GM23338 (cell line): ENCODE measurements at regions not wholly inside any gene's neighbourhood (a gene's known extent, or its start where the extent isn't known, plus 50 kb on each side); places are given as distances from the start of the nearest gene placed in this dataset.

Experiments
- ATAC-seq: fragments of 200-7000 bp; cut with Tn5 transposase; 3 replicates; pipeline ENCODE4 v1.9.1; 2020
- DNase-seq: peaks from one replicate; pipeline ENCODE4 v3.0.0-alpha.2; 2015; ENCODE audit warnings: low spot score
- H2AFZ ChIP-seq: fragments of 200-600 bp; sonication (generic); 2 replicates; pipeline ENCODE4 v1.8.0; 2016; ENCODE audit warnings: antibody characterized with exemption, mild to moderate bottlenecking, moderate library complexity
- H3F3A ChIP-seq: fragments of 200-600 bp; sonication (generic); replicated peaks from 2 replicates; pipeline ENCODE4 v1.8.0; 2017; ENCODE audit warnings: antibody characterized with exemption, mixed run types, low read depth
- H3K27ac ChIP-seq: fragments of 200-600 bp; sonication (generic); 2 replicates; pipeline ENCODE4 v1.6.1; 2016; ENCODE audit warnings: low read depth
- H3K27me3 ChIP-seq: fragments of 200-600 bp; sonication (generic); 2 replicates; pipeline ENCODE4 v1.8.0; 2016; ENCODE audit warnings: mild to moderate bottlenecking, mixed run types, moderate library complexity; ENCODE audit not compliant: insufficient read depth
- H3K36me3 ChIP-seq: fragments of 200-600 bp; sonication (generic); 2 replicates; pipeline ENCODE4 v1.8.0; 2016; ENCODE audit warnings: mild to moderate bottlenecking; ENCODE audit not compliant: insufficient read depth
- H3K4me1 ChIP-seq: fragments of 200-600 bp; sonication (generic); 2 replicates; pipeline ENCODE4 v1.8.0; 2016; ENCODE audit warnings: mild to moderate bottlenecking, moderate library complexity; ENCODE audit not compliant: insufficient read depth
- H3K4me2 ChIP-seq: fragments of 200-600 bp; sonication (generic); 2 replicates; pipeline ENCODE4 v1.7.1; 2017; ENCODE audit warnings: mixed run types
- H3K4me3 ChIP-seq: fragments of 200-600 bp; sonication (generic); 2 replicates; pipeline ENCODE4 v1.6.1; 2016; ENCODE audit warnings: mixed run types
- H3K79me2 ChIP-seq: fragments of 200-600 bp; sonication (generic); replicated peaks from 2 replicates; pipeline ENCODE4 v1.8.0; 2017; ENCODE audit warnings: mild to moderate bottlenecking; ENCODE audit not compliant: insufficient read depth
- H3K9me2 ChIP-seq: fragments of 200-600 bp; sonication (generic); 2 replicates; pipeline ENCODE4 v1.8.0; 2017; ENCODE audit not compliant: insufficient read depth
- H4K20me1 ChIP-seq: fragments of 200-600 bp; sonication (generic); replicated peaks from 2 replicates; pipeline ENCODE4 v1.8.0; 2017; ENCODE audit warnings: mild to moderate bottlenecking; ENCODE audit not compliant: insufficient read depth
- H3K27ac Mint-ChIP-seq: 2 replicates; pipeline ENCODE4 v1.8.0; 2020; ENCODE audit warnings: inconsistent platforms, mild to moderate bottlenecking, moderate library complexity, mixed read lengths
- H3K27me3 Mint-ChIP-seq: 3 replicates; pipeline ENCODE4 v1.8.0; 2022; ENCODE audit warnings: low read depth, mild to moderate bottlenecking, moderate library complexity, mixed read lengths, inconsistent platforms; ENCODE audit not compliant: insufficient read depth, poor library complexity
- H3K36me3 Mint-ChIP-seq: 3 replicates; pipeline ENCODE4 v1.8.0; 2021; ENCODE audit warnings: low read depth, mild to moderate bottlenecking, inconsistent platforms, moderate library complexity, mixed read lengths
- H3K4me1 Mint-ChIP-seq: 3 replicates; pipeline ENCODE4 v1.8.0; 2020; ENCODE audit warnings: mild to moderate bottlenecking, inconsistent platforms, mixed read lengths
- H3K4me3 Mint-ChIP-seq: 3 replicates; pipeline ENCODE4 v1.8.0; 2021; ENCODE audit warnings: moderate library complexity, mild to moderate bottlenecking, inconsistent platforms, mixed read lengths
- H3K9me3 Mint-ChIP-seq: 3 replicates; pipeline ENCODE4 v1.8.0; 2020; ENCODE audit warnings: moderate library complexity, mild to moderate bottlenecking, inconsistent platforms, mixed read lengths
- ETS1 ChIP-seq: IDR thresholded peaks from 2 replicates; pipeline ENCODE4 v1.6.1; 2016; ENCODE audit warnings: antibody characterized with exemption
- EZH2 ChIP-seq: fragments of 200-600 bp; sonication (generic); IDR thresholded peaks from one replicate; pipeline ENCODE4 v1.8.0; 2017; ENCODE audit warnings: antibody characterized with exemption, mild to moderate bottlenecking, low read depth; ENCODE audit not compliant: unreplicated experiment
- EZH2phosphoT487 ChIP-seq: fragments of 200-600 bp; sonication (generic); IDR thresholded peaks from one replicate; pipeline ENCODE4 v1.8.1; 2018; ENCODE audit warnings: antibody characterized with exemption; ENCODE audit not compliant: unreplicated experiment
- JUNB ChIP-seq: IDR thresholded peaks from one replicate; pipeline ENCODE4 v1.6.1; 2016; ENCODE audit warnings: antibody characterized with exemption; ENCODE audit not compliant: unreplicated experiment
- NANOG ChIP-seq: IDR thresholded peaks from 2 replicates; pipeline ENCODE4 v1.6.1; 2016; ENCODE audit warnings: antibody characterized with exemption, borderline replicate concordance
- POLR2AphosphoS5 ChIP-seq: IDR thresholded peaks from 2 replicates; pipeline ENCODE4 v1.6.1; 2016; ENCODE audit warnings: antibody characterized with exemption, low read depth
- REST ChIP-seq: IDR thresholded peaks from one replicate; pipeline ENCODE4 v1.6.1; 2018; ENCODE audit warnings: antibody characterized with exemption; ENCODE audit not compliant: unreplicated experiment
- STAT1 ChIP-seq: IDR thresholded peaks from one replicate; pipeline ENCODE4 v1.6.1; 2016; ENCODE audit warnings: antibody characterized with exemption; ENCODE audit not compliant: unreplicated experiment
- ZNF114 ChIP-seq: fragments of 250-450 bp; sonication (Bioruptor Pico); IDR thresholded peaks from 2 replicates; pipeline ENCODE4 v1.5.0; 2020; ENCODE audit warnings: mild to moderate bottlenecking, moderate library complexity
- ZNF331 ChIP-seq: fragments of 250-450 bp; sonication (Bioruptor Pico); IDR thresholded peaks from 2 replicates; pipeline ENCODE4 v1.5.0; 2020; ENCODE audit warnings: low read depth, mild to moderate bottlenecking, moderate library complexity
- ZNF462 ChIP-seq: fragments of 250-450 bp; sonication (Bioruptor Pico); IDR thresholded peaks from 2 replicates; pipeline ENCODE4 v1.5.0; 2020; ENCODE audit warnings: mild to moderate bottlenecking, moderate library complexity
- TF ChIP-seq, protein P1 (sequence below), 2 experiments: fragments of 200-600 bp in 1 of 2; sonication (generic) in 1 of 2; conservative IDR thresholded peaks; 2 replicates each; pipeline versions ENCODE4 v1.5.1 to v1.6.1; 2016 to 2017; ENCODE audit warnings: antibody characterized with exemption in 2 of 2, low read depth in 2 of 2, mild to moderate bottlenecking in 2 of 2, moderate library complexity in 1 of 2

DNA sequence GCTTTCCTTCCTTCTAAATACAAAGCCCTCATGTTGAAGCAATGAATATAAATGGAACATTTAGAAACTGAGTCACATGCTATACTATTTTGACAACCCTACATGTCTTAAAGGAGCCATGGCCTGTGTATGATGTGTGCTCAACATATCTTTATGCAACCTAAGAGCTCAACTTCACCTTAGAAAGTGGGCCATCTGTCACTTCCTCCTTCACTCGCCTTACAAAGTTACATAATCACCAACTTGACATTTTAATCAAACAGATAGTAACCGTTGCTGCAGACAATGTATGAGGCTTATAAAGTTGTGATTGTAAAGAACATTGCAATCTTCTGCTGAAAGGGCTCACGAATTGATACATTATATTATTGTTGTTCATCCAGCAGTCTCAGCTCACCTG lies 163.6 kb downstream of the SERPINI1 start:
- ATAC-seq (no peak), DNase-seq (no peak)
- Histone ChIP-seq H3K4me1 (peaks cover 12% of the 10 kb centered on the region; the same call in 1 of the 2 replicates), H3F3A (no peaks in the 10 kb centered on the region), H3K4me3 (no peak overlapping the region), H3K27ac (no peak overlapping the region), H3K79me2 (no peaks in the 10 kb centered on the region), H2AFZ (no peak overlapping the region), H3K36me3 (no peaks in the 10 kb centered on the region), H4K20me1 (no peaks in the 10 kb centered on the region), H3K27me3 (no peaks in the 10 kb centered on the region), H3K9me2 (no peaks in the 10 kb centered on the region), H3K4me2 (no peak overlapping the region)
- H3K27ac Mint-ChIP-seq = no peak overlapping the region
- H3K4me1 Mint-ChIP-seq = peaks cover 20% of the 10 kb centered on the region
- no peak for TF ChIP-seq POLR2AphosphoS5
- TF ChIP-seq ZNF331 (CRISPR knock-in tag) = no peak
- TF ChIP-seq, protein P1, sequence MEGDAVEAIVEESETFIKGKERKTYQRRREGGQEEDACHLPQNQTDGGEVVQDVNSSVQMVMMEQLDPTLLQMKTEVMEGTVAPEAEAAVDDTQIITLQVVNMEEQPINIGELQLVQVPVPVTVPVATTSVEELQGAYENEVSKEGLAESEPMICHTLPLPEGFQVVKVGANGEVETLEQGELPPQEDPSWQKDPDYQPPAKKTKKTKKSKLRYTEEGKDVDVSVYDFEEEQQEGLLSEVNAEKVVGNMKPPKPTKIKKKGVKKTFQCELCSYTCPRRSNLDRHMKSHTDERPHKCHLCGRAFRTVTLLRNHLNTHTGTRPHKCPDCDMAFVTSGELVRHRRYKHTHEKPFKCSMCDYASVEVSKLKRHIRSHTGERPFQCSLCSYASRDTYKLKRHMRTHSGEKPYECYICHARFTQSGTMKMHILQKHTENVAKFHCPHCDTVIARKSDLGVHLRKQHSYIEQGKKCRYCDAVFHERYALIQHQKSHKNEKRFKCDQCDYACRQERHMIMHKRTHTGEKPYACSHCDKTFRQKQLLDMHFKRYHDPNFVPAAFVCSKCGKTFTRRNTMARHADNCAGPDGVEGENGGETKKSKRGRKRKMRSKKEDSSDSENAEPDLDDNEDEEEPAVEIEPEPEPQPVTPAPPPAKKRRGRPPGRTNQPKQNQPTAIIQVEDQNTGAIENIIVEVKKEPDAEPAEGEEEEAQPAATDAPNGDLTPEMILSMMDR (conservative IDR thresholded peaks at IDR 0.05; ENCODE audit: low read depth in 2 of 2) = no peak
- no peak for TF ChIP-seq EZH2phosphoT487
- TF ChIP-seq JUNB = no peak
- TF ChIP-seq STAT1 = no peak
- TF ChIP-seq ETS1 = no peak
- TF ChIP-seq REST = no peak
- TF ChIP-seq EZH2 = no peak
- no peak for TF ChIP-seq NANOG
- TF ChIP-seq ZNF462 (CRISPR knock-in tag) = no peak
- no peak for TF ChIP-seq ZNF114 (CRISPR knock-in tag)
- H3K4me3 Mint-ChIP-seq = no peak overlapping the region
- H3K36me3 Mint-ChIP-seq = no peaks in the 10 kb centered on the region; the same call in 2 of the 3 replicates
- H3K9me3 Mint-ChIP-seq = no peaks in the 10 kb centered on the region
- peaks cover 3% of the 10 kb centered on the region for H3K27me3 Mint-ChIP-seq
